ENCODE measurements at regions not wholly inside any gene's neighbourhood (a gene's known extent, or its start where the extent isn't known, plus 50 kb on each side); places are given as distances from the start of the nearest gene placed in this dataset.

- H3K27ac ChIP-seq (ENCODE audit: low read depth, low read length), result no peak overlapping the region
- H3K27me3 ChIP-seq (ENCODE audit: control insufficient read depth in 1 of 2, insufficient read depth in 2 of 2, low read length in 2 of 2), result no peaks in the 10 kb centered on the region
- H3K9ac ChIP-seq (ENCODE audit: low read length), result no peak overlapping the region
- H3K36me3 ChIP-seq (ENCODE audit: insufficient read depth, low read length), result no peaks in the 10 kb centered on the region
- no peaks in the 10 kb centered on the region for H3K9me3 ChIP-seq (ENCODE audit: low read length)
- no peaks in the 10 kb centered on the region for H3K4me1 ChIP-seq (ENCODE audit: insufficient read depth, low read length)
- H3K4me3 ChIP-seq (ENCODE audit: low read depth in 1 of 2, low read length in 2 of 2), result no peak overlapping the region
Observed at GRCh38 chr4:79017481-79017880, 78.2 kb upstream of the PAQR3 start.

GRCh38 chr4:79016878-79017277, 77.6 kb upstream of the PAQR3 start:
- H3K9me3 ChIP-seq (ENCODE audit: low read length), result no peaks in the 10 kb centered on the region
- H3K36me3 ChIP-seq (ENCODE audit: insufficient read depth, low read length), result no peaks in the 10 kb centered on the region
- no peak overlapping the region for H3K4me3 ChIP-seq (ENCODE audit: low read depth in 1 of 2, low read length in 2 of 2)
- no peaks in the 10 kb centered on the region for H3K27me3 ChIP-seq (ENCODE audit: control insufficient read depth in 1 of 2, insufficient read depth in 2 of 2, low read length in 2 of 2)
- no peak overlapping the region for H3K27ac ChIP-seq (ENCODE audit: low read depth, low read length)
- H3K9ac ChIP-seq (ENCODE audit: low read length), result no peak overlapping the region
- no peaks in the 10 kb centered on the region for H3K4me1 ChIP-seq (ENCODE audit: insufficient read depth, low read length)

- Histone ChIP-seq H3K36me3 (ENCODE audit: insufficient read depth, low read length) (no peaks in the 10 kb centered on the region), H3K27me3 (ENCODE audit: control insufficient read depth in 1 of 2, insufficient read depth in 2 of 2, low read length in 2 of 2) (no peaks in the 10 kb centered on the region), H3K4me1 (ENCODE audit: insufficient read depth, low read length) (no peaks in the 10 kb centered on the region), H3K9ac (ENCODE audit: low read length) (no peak overlapping the region), H3K4me3 (ENCODE audit: low read depth in 1 of 2, low read length in 2 of 2) (no peak overlapping the region), H3K27ac (ENCODE audit: low read depth, low read length) (no peak overlapping the region), H3K9me3 (ENCODE audit: low read length) (no peaks in the 10 kb centered on the region)
Observed at GRCh38 chr4:79015411-79015810, 76.2 kb upstream of the PAQR3 start.

GRCh38 chr4:79014230-79014629, 75.0 kb upstream of the PAQR3 start:
- no peak overlapping the region for H3K27ac ChIP-seq (ENCODE audit: low read depth, low read length)
- no peak overlapping the region for H3K4me3 ChIP-seq (ENCODE audit: low read depth in 1 of 2, low read length in 2 of 2)
- H3K9me3 ChIP-seq (ENCODE audit: low read length), result no peaks in the 10 kb centered on the region
- no peaks in the 10 kb centered on the region for H3K27me3 ChIP-seq (ENCODE audit: control insufficient read depth in 1 of 2, insufficient read depth in 2 of 2, low read length in 2 of 2)
- H3K36me3 ChIP-seq (ENCODE audit: insufficient read depth, low read length), result no peaks in the 10 kb centered on the region
- H3K4me1 ChIP-seq (ENCODE audit: insufficient read depth, low read length), result no peaks in the 10 kb centered on the region
- H3K9ac ChIP-seq (ENCODE audit: low read length), result no peak overlapping the region

GRCh38 chr4:79013756-79014155, 74.5 kb upstream of the PAQR3 start:
- H3K4me1 ChIP-seq (ENCODE audit: insufficient read depth, low read length), result no peaks in the 10 kb centered on the region
- H3K4me3 ChIP-seq (ENCODE audit: low read depth in 1 of 2, low read length in 2 of 2), result no peak overlapping the region
- no peaks in the 10 kb centered on the region for H3K36me3 ChIP-seq (ENCODE audit: insufficient read depth, low read length)
- H3K9ac ChIP-seq (ENCODE audit: low read length), result no peak overlapping the region
- H3K27ac ChIP-seq (ENCODE audit: low read depth, low read length), result no peak overlapping the region
- no peaks in the 10 kb centered on the region for H3K9me3 ChIP-seq (ENCODE audit: low read length)
- no peaks in the 10 kb centered on the region for H3K27me3 ChIP-seq (ENCODE audit: control insufficient read depth in 1 of 2, insufficient read depth in 2 of 2, low read length in 2 of 2)

GRCh38 chr4:78990938-78991810, 51.9 kb upstream of the PAQR3 start:
- Histone ChIP-seq H3K9me3 (ENCODE audit: low read length) (no peaks in the 10 kb centered on the region), H3K27me3 (ENCODE audit: control insufficient read depth in 1 of 2, insufficient read depth in 2 of 2, low read length in 2 of 2) (no peaks in the 10 kb centered on the region), H3K4me3 (ENCODE audit: low read depth in 1 of 2, low read length in 2 of 2) (no peak overlapping the region), H3K27ac (ENCODE audit: low read depth, low read length) (no peak overlapping the region), H3K36me3 (ENCODE audit: insufficient read depth, low read length) (no peaks in the 10 kb centered on the region), H3K4me1 (ENCODE audit: insufficient read depth, low read length) (no peaks in the 10 kb centered on the region), H3K9ac (ENCODE audit: low read length) (no peak overlapping the region)

DNA sequence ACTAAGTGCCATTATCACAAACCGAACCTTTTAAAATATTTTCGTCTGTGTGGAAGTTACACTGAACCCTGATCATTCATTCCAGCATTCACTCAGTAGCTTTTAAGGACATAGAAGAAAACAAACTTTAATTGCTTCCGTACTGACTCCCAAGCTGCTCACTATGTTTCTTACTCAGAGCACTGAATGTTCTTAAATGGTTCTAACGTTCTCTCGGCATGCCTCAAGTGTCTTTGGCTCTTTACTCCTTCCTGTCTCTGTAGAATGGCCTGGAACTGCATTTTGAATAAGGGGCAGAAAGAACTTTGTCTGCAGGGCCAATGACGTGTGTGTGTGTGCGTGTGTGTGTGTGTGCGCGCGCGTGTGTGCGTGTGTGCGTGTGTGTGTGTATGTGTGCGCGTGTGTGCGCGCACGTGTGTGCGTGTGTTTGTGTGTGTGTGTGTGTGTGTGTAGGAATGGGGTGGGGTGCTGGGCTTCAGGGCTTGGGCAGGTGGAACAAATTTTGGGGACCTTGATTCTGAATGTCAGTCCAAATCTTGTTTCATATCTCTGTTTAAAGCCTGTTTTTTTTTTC, 50.5 kb upstream of the PAQR3 start:
- Histone ChIP-seq H3K4me1 (ENCODE audit: insufficient read depth, low read length) (no peaks in the 10 kb centered on the region), H3K36me3 (ENCODE audit: insufficient read depth, low read length) (no peaks in the 10 kb centered on the region), H3K4me3 (ENCODE audit: low read depth in 1 of 2, low read length in 2 of 2) (no peak overlapping the region), H3K27me3 (ENCODE audit: control insufficient read depth in 1 of 2, insufficient read depth in 2 of 2, low read length in 2 of 2) (no peaks in the 10 kb centered on the region), H3K9me3 (ENCODE audit: low read length) (no peaks in the 10 kb centered on the region), H3K9ac (ENCODE audit: low read length) (no peak overlapping the region), H3K27ac (ENCODE audit: low read depth, low read length) (no peak overlapping the region)
